ENCODE measurements at regions not wholly inside any gene's neighbourhood (a gene's known extent, or its start where the extent isn't known, plus 50 kb on each side); places are given as distances from the start of the nearest gene placed in this dataset.

GRCh38 chr10:107856047-107856315, 691.5 kb upstream of the SORCS1 start:
- no peak for TF ChIP-seq EZH2 (IDR thresholded peaks at IDR 0.05; ENCODE audit: borderline replicate concordance, low read length)
- TF ChIP-seq, protein P1, sequence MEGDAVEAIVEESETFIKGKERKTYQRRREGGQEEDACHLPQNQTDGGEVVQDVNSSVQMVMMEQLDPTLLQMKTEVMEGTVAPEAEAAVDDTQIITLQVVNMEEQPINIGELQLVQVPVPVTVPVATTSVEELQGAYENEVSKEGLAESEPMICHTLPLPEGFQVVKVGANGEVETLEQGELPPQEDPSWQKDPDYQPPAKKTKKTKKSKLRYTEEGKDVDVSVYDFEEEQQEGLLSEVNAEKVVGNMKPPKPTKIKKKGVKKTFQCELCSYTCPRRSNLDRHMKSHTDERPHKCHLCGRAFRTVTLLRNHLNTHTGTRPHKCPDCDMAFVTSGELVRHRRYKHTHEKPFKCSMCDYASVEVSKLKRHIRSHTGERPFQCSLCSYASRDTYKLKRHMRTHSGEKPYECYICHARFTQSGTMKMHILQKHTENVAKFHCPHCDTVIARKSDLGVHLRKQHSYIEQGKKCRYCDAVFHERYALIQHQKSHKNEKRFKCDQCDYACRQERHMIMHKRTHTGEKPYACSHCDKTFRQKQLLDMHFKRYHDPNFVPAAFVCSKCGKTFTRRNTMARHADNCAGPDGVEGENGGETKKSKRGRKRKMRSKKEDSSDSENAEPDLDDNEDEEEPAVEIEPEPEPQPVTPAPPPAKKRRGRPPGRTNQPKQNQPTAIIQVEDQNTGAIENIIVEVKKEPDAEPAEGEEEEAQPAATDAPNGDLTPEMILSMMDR (IDR thresholded peaks at IDR 0.05; ENCODE audit: low read length): no peak
- no peaks in the 10 kb centered on the region for H4K20me1 ChIP-seq (ENCODE audit: insufficient read depth, low read length)
- H3K9ac ChIP-seq (ENCODE audit: low read length): no peak overlapping the region
- no peaks in the 10 kb centered on the region for H3K9me2 ChIP-seq (ENCODE audit: low read depth, low read length)
- no peaks in the 10 kb centered on the region for H3K9me3 ChIP-seq (ENCODE audit: low read length)
- H3K27me3 ChIP-seq (ENCODE audit: insufficient read depth, low read length): no peaks in the 10 kb centered on the region
- no peak overlapping the region for H3K27ac ChIP-seq (ENCODE audit: low read depth, low read length, poor library complexity, severe bottlenecking)
- H3K4me3 ChIP-seq (ENCODE audit: low read depth, low read length, poor library complexity, severe bottlenecking): no peak overlapping the region
- no peak overlapping the region for H3K4me2 ChIP-seq (ENCODE audit: low read length)
- no peaks in the 10 kb centered on the region for H3K36me3 ChIP-seq (ENCODE audit: insufficient read depth, low read length)
- H3F3A ChIP-seq (ENCODE audit: insufficient read depth, low read length): no peaks in the 10 kb centered on the region
- no peak overlapping the region for H2AFZ ChIP-seq (ENCODE audit: low read length)
- no peaks in the 10 kb centered on the region for H3K79me2 ChIP-seq (ENCODE audit: insufficient read depth, low read length)
- H3K4me1 ChIP-seq (ENCODE audit: insufficient read depth, low read length, severe bottlenecking): no peaks in the 10 kb centered on the region

DNA sequence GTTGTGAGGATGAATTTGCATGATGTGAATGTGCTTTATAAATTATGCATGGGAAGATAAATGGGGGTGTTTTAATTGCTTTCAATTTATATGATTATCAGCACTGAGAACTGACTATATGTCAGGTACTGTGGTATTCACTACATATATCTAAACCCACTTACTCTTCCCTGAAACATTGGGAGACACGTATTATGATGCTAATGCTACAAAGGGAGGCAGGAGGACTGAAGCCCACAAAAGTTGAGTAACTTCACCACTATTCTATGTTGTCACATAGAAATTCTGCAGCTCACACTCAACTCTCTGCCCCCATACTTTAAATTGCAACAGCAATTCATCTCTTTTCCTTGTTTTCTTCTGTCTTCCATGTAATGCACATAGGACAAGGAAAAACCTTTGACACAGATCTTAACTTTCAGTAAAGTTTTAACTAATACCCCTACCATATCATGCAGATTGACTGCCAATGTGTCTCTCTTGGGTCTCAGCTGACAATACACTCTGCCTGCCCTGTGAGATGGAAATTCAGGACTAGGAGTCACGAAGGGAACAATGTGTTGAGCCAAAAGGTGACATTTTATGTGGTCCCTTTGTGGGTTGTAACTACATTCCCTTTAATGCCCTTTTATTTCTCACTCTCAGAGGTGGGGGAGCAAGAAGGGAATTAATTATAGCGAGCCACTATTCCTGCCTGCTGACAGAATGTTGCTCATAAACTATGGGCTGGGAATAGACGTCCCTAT, 691.0 kb upstream of the SORCS1 start:
- Histone ChIP-seq H3F3A (ENCODE audit: insufficient read depth, low read length) (no peaks in the 10 kb centered on the region), H3K4me3 (ENCODE audit: low read depth, low read length, poor library complexity, severe bottlenecking) (no peak overlapping the region), H3K9me3 (ENCODE audit: low read length) (no peaks in the 10 kb centered on the region), H3K4me1 (ENCODE audit: insufficient read depth, low read length, severe bottlenecking) (no peaks in the 10 kb centered on the region), H2AFZ (ENCODE audit: low read length) (no peak overlapping the region), H3K9me2 (ENCODE audit: low read depth, low read length) (no peaks in the 10 kb centered on the region), H3K27ac (ENCODE audit: low read depth, low read length, poor library complexity, severe bottlenecking) (no peak overlapping the region), H4K20me1 (ENCODE audit: insufficient read depth, low read length) (no peaks in the 10 kb centered on the region), H3K4me2 (ENCODE audit: low read length) (no peak overlapping the region), H3K27me3 (ENCODE audit: insufficient read depth, low read length) (no peaks in the 10 kb centered on the region), H3K36me3 (ENCODE audit: insufficient read depth, low read length) (no peaks in the 10 kb centered on the region), H3K9ac (ENCODE audit: low read length) (no peak overlapping the region), H3K79me2 (ENCODE audit: insufficient read depth, low read length) (no peaks in the 10 kb centered on the region)
- TF ChIP-seq EZH2 (IDR thresholded peaks at IDR 0.05; ENCODE audit: borderline replicate concordance, low read length): no peak
- TF ChIP-seq, protein P1 (IDR thresholded peaks at IDR 0.05; ENCODE audit: low read length): no peak

GRCh38 chr10:107848726-107849360, 684.3 kb upstream of the SORCS1 start:
- no peak overlapping the region for H3K4me2 ChIP-seq (ENCODE audit: low read length)
- TF ChIP-seq, protein P1 (IDR thresholded peaks at IDR 0.05; ENCODE audit: low read length): no peak
- no peak for TF ChIP-seq EZH2 (IDR thresholded peaks at IDR 0.05; ENCODE audit: borderline replicate concordance, low read length)
- no peaks in the 10 kb centered on the region for H4K20me1 ChIP-seq (ENCODE audit: insufficient read depth, low read length)
- no peak overlapping the region for H3K9ac ChIP-seq (ENCODE audit: low read length)
- H3K4me3 ChIP-seq (ENCODE audit: low read depth, low read length, poor library complexity, severe bottlenecking): no peak overlapping the region
- H3K9me3 ChIP-seq (ENCODE audit: low read length): no peaks in the 10 kb centered on the region
- no peaks in the 10 kb centered on the region for H3K9me2 ChIP-seq (ENCODE audit: low read depth, low read length)
- H3K36me3 ChIP-seq (ENCODE audit: insufficient read depth, low read length): no peaks in the 10 kb centered on the region
- no peaks in the 10 kb centered on the region for H3K79me2 ChIP-seq (ENCODE audit: insufficient read depth, low read length)
- H2AFZ ChIP-seq (ENCODE audit: low read length): no peak overlapping the region
- no peak overlapping the region for H3K27ac ChIP-seq (ENCODE audit: low read depth, low read length, poor library complexity, severe bottlenecking)
- H3F3A ChIP-seq (ENCODE audit: insufficient read depth, low read length): no peaks in the 10 kb centered on the region
- no peaks in the 10 kb centered on the region for H3K27me3 ChIP-seq (ENCODE audit: insufficient read depth, low read length)
- H3K4me1 ChIP-seq (ENCODE audit: insufficient read depth, low read length, severe bottlenecking): no peaks in the 10 kb centered on the region

Measured in OCI-LY1 (cell line).